ENCODE measurements at regions not wholly inside any gene's neighbourhood (a gene's known extent, or its start where the extent isn't known, plus 50 kb on each side); places are given as distances from the start of the nearest gene placed in this dataset.

GRCh38 chr2:156787517-156787916 lies 351.3 kb downstream of the GPD2 start:
- no peak for TF ChIP-seq CTCF (IDR thresholded peaks at IDR 0.05; ENCODE audit: insufficient read depth, low read length, poor library complexity, severe bottlenecking)
- TF ChIP-seq EZH2phosphoT487 (conservative IDR thresholded peaks at IDR 0.05; ENCODE audit: low read length) = no peak

Measured in SU-DHL-6 (cell line).